Coronary artery (tissue), 2 donors: ENCODE measurements at regions not wholly inside any gene's neighbourhood (a gene's known extent, or its start where the extent isn't known, plus 50 kb on each side); places are given as distances from the start of the nearest gene placed in this dataset.

Source experiments
- DNase-seq: peaks from one replicate; pipeline ENCODE4 v3.0.0-alpha.2; 2017; ENCODE audit warnings: low spot score
- H3K27ac ChIP-seq, 2 donors: fragments of 200-600 bp; sonication (generic); one replicate each; pipeline ENCODE4 v1.5.1; 2016 to 2019
- H3K4me3 ChIP-seq: fragments of 200-600 bp; sonication (generic); 2 replicates; pipeline ENCODE4 v1.5.1; 2016; ENCODE audit warnings: mild to moderate bottlenecking, moderate library complexity
- CTCF ChIP-seq: fragments of 200-600 bp; sonication (generic); IDR thresholded peaks from one replicate; pipeline ENCODE4 v1.5.1; 2019; ENCODE audit warnings: antibody characterized with exemption

- no peak for TF ChIP-seq CTCF
- no peak for DNase-seq
- H3K27ac ChIP-seq: no peak overlapping the region
- no peak overlapping the region for H3K4me3 ChIP-seq
Measured at GRCh38 chr5:124892185-124892848, 145.9 kb upstream of the ZNF608 start.

GRCh38 chr5:124894541-124894940 lies 148.1 kb upstream of the ZNF608 start:
- no peak for TF ChIP-seq CTCF
- no peak for DNase-seq
- no peak overlapping the region for H3K4me3 ChIP-seq
- H3K27ac ChIP-seq: no peak overlapping the region

- H3K27ac ChIP-seq: no peak overlapping the region
- no peak for TF ChIP-seq CTCF
- no peak overlapping the region for H3K4me3 ChIP-seq
- no peak for DNase-seq
Measured at GRCh38 chr5:124895236-124895635, 148.8 kb upstream of the ZNF608 start.

DNA sequence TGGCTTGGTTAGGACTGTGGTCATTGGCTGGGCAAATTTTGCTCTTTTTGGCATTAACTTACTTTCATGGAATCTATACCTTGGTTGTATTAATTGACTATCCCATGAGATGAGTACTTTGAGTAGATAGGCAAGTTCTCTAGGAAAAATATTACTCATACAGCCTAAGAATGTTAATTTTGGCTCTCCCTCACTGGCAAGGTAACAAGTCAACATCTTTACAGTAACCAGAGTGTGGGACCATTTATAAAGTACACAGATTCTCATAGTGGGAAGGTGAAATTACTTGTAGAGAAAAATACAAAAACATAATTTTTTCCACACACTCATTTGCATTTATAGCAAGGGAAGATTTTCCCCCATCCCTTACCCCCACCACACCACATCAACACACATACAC lies 154.6 kb upstream of the ZNF608 start:
- Histone ChIP-seq H3K27ac (no peak overlapping the region), H3K4me3 (no peak overlapping the region)
- no peak for TF ChIP-seq CTCF
- DNase-seq: no peak

DNA sequence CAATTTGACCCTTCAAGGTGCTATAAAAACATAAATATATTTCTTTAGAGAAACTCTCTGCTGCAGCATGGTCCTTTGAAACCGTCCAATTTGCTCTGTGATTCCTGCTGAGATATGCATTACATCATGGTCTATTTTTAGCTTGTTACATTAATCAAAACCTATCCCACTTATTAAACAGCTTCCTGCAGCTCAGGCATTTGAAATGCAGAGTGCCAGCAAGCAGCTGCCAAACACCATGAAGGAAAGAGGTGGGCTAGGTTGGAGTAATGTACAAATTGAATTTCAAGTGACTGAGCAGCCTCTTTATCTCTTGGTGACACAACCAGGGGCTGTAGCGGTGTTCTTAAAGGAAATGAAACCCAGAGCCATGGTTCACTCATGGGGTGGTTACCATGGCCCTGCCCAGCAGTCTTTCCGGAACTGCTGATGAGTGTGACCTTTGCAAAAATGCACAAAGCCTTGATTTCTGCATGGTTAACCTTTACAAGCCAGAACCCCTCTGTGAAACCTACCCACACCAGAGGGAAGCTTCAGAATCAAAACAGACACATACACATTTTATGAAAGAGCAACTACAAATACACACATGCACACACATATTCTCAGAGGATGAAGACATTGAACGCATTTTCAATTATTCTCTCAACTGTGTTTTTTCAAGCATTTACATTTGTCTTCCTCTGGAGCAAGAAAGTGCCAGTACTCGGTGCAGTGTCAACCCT lies 155.8 kb upstream of the ZNF608 start:
- no peak for TF ChIP-seq CTCF
- no peak overlapping the region for H3K4me3 ChIP-seq
- H3K27ac ChIP-seq: no peak overlapping the region
- DNase-seq: no peak

- H3K27ac ChIP-seq: peak overlapping the region; percentile 68 to 78
- no peak overlapping the region for H3K4me3 ChIP-seq
- no peak for DNase-seq
- no peak for TF ChIP-seq CTCF
Measured at GRCh38 chr5:124905256-124906130, 159.1 kb upstream of the ZNF608 start.
